GM23338 (cell line): ENCODE measurements at regions not wholly inside any gene's neighbourhood (a gene's known extent, or its start where the extent isn't known, plus 50 kb on each side); places are given as distances from the start of the nearest gene placed in this dataset.

Experiments used
- ATAC-seq: fragments of 200-7000 bp; cut with Tn5 transposase; 3 replicates; pipeline ENCODE4 v1.9.1; 2020
- DNase-seq: peaks from one replicate; pipeline ENCODE4 v3.0.0-alpha.2; 2015; ENCODE audit warnings: low spot score
- H2AFZ ChIP-seq: fragments of 200-600 bp; sonication (generic); 2 replicates; pipeline ENCODE4 v1.8.0; 2016; ENCODE audit warnings: antibody characterized with exemption, mild to moderate bottlenecking, moderate library complexity
- H3F3A ChIP-seq: fragments of 200-600 bp; sonication (generic); replicated peaks from 2 replicates; pipeline ENCODE4 v1.8.0; 2017; ENCODE audit warnings: antibody characterized with exemption, mixed run types, low read depth
- H3K27ac ChIP-seq: fragments of 200-600 bp; sonication (generic); 2 replicates; pipeline ENCODE4 v1.6.1; 2016; ENCODE audit warnings: low read depth
- H3K27me3 ChIP-seq: fragments of 200-600 bp; sonication (generic); 2 replicates; pipeline ENCODE4 v1.8.0; 2016; ENCODE audit warnings: mild to moderate bottlenecking, mixed run types, moderate library complexity; ENCODE audit not compliant: insufficient read depth
- H3K36me3 ChIP-seq: fragments of 200-600 bp; sonication (generic); 2 replicates; pipeline ENCODE4 v1.8.0; 2016; ENCODE audit warnings: mild to moderate bottlenecking; ENCODE audit not compliant: insufficient read depth
- H3K4me1 ChIP-seq: fragments of 200-600 bp; sonication (generic); 2 replicates; pipeline ENCODE4 v1.8.0; 2016; ENCODE audit warnings: mild to moderate bottlenecking, moderate library complexity; ENCODE audit not compliant: insufficient read depth
- H3K4me2 ChIP-seq: fragments of 200-600 bp; sonication (generic); 2 replicates; pipeline ENCODE4 v1.7.1; 2017; ENCODE audit warnings: mixed run types
- H3K4me3 ChIP-seq: fragments of 200-600 bp; sonication (generic); 2 replicates; pipeline ENCODE4 v1.6.1; 2016; ENCODE audit warnings: mixed run types
- H3K79me2 ChIP-seq: fragments of 200-600 bp; sonication (generic); replicated peaks from 2 replicates; pipeline ENCODE4 v1.8.0; 2017; ENCODE audit warnings: mild to moderate bottlenecking; ENCODE audit not compliant: insufficient read depth
- H3K9me2 ChIP-seq: fragments of 200-600 bp; sonication (generic); 2 replicates; pipeline ENCODE4 v1.8.0; 2017; ENCODE audit not compliant: insufficient read depth
- H4K20me1 ChIP-seq: fragments of 200-600 bp; sonication (generic); replicated peaks from 2 replicates; pipeline ENCODE4 v1.8.0; 2017; ENCODE audit warnings: mild to moderate bottlenecking; ENCODE audit not compliant: insufficient read depth
- H3K27ac Mint-ChIP-seq: 2 replicates; pipeline ENCODE4 v1.8.0; 2020; ENCODE audit warnings: inconsistent platforms, mild to moderate bottlenecking, moderate library complexity, mixed read lengths
- H3K27me3 Mint-ChIP-seq: 3 replicates; pipeline ENCODE4 v1.8.0; 2022; ENCODE audit warnings: low read depth, mild to moderate bottlenecking, moderate library complexity, mixed read lengths, inconsistent platforms; ENCODE audit not compliant: insufficient read depth, poor library complexity
- H3K36me3 Mint-ChIP-seq: 3 replicates; pipeline ENCODE4 v1.8.0; 2021; ENCODE audit warnings: low read depth, mild to moderate bottlenecking, inconsistent platforms, moderate library complexity, mixed read lengths
- H3K4me1 Mint-ChIP-seq: 3 replicates; pipeline ENCODE4 v1.8.0; 2020; ENCODE audit warnings: mild to moderate bottlenecking, inconsistent platforms, mixed read lengths
- H3K4me3 Mint-ChIP-seq: 3 replicates; pipeline ENCODE4 v1.8.0; 2021; ENCODE audit warnings: moderate library complexity, mild to moderate bottlenecking, inconsistent platforms, mixed read lengths
- H3K9me3 Mint-ChIP-seq: 3 replicates; pipeline ENCODE4 v1.8.0; 2020; ENCODE audit warnings: moderate library complexity, mild to moderate bottlenecking, inconsistent platforms, mixed read lengths
- CREB1 ChIP-seq: fragments of 250-450 bp; sonication (Bioruptor Pico); IDR thresholded peaks from 2 replicates; pipeline ENCODE4 v1.5.0; 2020; ENCODE audit warnings: low read depth, mild to moderate bottlenecking, moderate library complexity
- ETS1 ChIP-seq: IDR thresholded peaks from 2 replicates; pipeline ENCODE4 v1.6.1; 2016; ENCODE audit warnings: antibody characterized with exemption
- EZH2 ChIP-seq: fragments of 200-600 bp; sonication (generic); IDR thresholded peaks from one replicate; pipeline ENCODE4 v1.8.0; 2017; ENCODE audit warnings: antibody characterized with exemption, mild to moderate bottlenecking, low read depth; ENCODE audit not compliant: unreplicated experiment
- EZH2phosphoT487 ChIP-seq: fragments of 200-600 bp; sonication (generic); IDR thresholded peaks from one replicate; pipeline ENCODE4 v1.8.1; 2018; ENCODE audit warnings: antibody characterized with exemption; ENCODE audit not compliant: unreplicated experiment
- JUNB ChIP-seq: IDR thresholded peaks from one replicate; pipeline ENCODE4 v1.6.1; 2016; ENCODE audit warnings: antibody characterized with exemption; ENCODE audit not compliant: unreplicated experiment
- NANOG ChIP-seq: IDR thresholded peaks from 2 replicates; pipeline ENCODE4 v1.6.1; 2016; ENCODE audit warnings: antibody characterized with exemption, borderline replicate concordance
- POLR2AphosphoS5 ChIP-seq: IDR thresholded peaks from 2 replicates; pipeline ENCODE4 v1.6.1; 2016; ENCODE audit warnings: antibody characterized with exemption, low read depth
- STAT1 ChIP-seq: IDR thresholded peaks from one replicate; pipeline ENCODE4 v1.6.1; 2016; ENCODE audit warnings: antibody characterized with exemption; ENCODE audit not compliant: unreplicated experiment
- ZNF114 ChIP-seq: fragments of 250-450 bp; sonication (Bioruptor Pico); IDR thresholded peaks from 2 replicates; pipeline ENCODE4 v1.5.0; 2020; ENCODE audit warnings: mild to moderate bottlenecking, moderate library complexity
- ZNF331 ChIP-seq: fragments of 250-450 bp; sonication (Bioruptor Pico); IDR thresholded peaks from 2 replicates; pipeline ENCODE4 v1.5.0; 2020; ENCODE audit warnings: low read depth, mild to moderate bottlenecking, moderate library complexity
- TF ChIP-seq, protein P1 (sequence below): IDR thresholded peaks from one replicate; pipeline ENCODE4 v1.6.1; 2018; ENCODE audit warnings: antibody characterized with exemption; ENCODE audit not compliant: unreplicated experiment

DNA sequence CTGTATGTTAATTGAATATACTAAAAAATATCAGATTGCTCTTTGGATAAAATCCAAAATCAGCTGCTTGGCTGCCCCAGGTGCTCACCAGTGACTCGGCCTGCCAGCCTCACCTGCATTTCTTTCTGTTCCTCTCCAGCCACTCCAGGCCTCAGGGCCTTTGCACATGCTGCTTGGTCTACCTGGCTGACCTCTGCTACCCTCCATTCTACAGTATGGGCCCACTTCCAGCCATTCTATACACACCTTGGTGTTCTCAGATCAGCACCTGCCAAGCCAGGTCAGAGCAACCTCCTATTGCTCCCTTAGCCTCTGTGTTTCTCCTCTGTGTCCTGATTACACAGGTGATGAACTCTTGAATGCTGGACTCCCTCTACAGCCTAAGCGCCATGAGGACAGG, 106.6 kb upstream of the TWIST2 start (continued):
- TF ChIP-seq, protein P1, sequence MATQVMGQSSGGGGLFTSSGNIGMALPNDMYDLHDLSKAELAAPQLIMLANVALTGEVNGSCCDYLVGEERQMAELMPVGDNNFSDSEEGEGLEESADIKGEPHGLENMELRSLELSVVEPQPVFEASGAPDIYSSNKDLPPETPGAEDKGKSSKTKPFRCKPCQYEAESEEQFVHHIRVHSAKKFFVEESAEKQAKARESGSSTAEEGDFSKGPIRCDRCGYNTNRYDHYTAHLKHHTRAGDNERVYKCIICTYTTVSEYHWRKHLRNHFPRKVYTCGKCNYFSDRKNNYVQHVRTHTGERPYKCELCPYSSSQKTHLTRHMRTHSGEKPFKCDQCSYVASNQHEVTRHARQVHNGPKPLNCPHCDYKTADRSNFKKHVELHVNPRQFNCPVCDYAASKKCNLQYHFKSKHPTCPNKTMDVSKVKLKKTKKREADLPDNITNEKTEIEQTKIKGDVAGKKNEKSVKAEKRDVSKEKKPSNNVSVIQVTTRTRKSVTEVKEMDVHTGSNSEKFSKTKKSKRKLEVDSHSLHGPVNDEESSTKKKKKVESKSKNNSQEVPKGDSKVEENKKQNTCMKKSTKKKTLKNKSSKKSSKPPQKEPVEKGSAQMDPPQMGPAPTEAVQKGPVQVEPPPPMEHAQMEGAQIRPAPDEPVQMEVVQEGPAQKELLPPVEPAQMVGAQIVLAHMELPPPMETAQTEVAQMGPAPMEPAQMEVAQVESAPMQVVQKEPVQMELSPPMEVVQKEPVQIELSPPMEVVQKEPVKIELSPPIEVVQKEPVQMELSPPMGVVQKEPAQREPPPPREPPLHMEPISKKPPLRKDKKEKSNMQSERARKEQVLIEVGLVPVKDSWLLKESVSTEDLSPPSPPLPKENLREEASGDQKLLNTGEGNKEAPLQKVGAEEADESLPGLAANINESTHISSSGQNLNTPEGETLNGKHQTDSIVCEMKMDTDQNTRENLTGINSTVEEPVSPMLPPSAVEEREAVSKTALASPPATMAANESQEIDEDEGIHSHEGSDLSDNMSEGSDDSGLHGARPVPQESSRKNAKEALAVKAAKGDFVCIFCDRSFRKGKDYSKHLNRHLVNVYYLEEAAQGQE, result no peak
- TF ChIP-seq STAT1 (no peak), EZH2phosphoT487 (no peak), ETS1 (no peak)

GRCh38 chr2:238742066-238742465, 105.8 kb upstream of the TWIST2 start:
- Mint-ChIP-seq H3K4me1 (no peaks in the 10 kb centered on the region), H3K4me3 (no peak overlapping the region), H3K9me3 (peaks cover 8% of the 10 kb centered on the region; the same call in 2 of the 3 replicates), H3K27ac (no peak overlapping the region), H3K27me3 (no peaks in the 10 kb centered on the region), H3K36me3 (no peaks in the 10 kb centered on the region)
- Histone ChIP-seq H3K36me3 (no peaks in the 10 kb centered on the region), H2AFZ (no peak overlapping the region), H3K9me2 (peaks cover 12% of the 10 kb centered on the region; the same call in 1 of the 2 replicates), H3K4me3 (no peak overlapping the region), H3K4me2 (no peak overlapping the region), H4K20me1 (no peaks in the 10 kb centered on the region), H3K4me1 (no peaks in the 10 kb centered on the region), H3K79me2 (no peaks in the 10 kb centered on the region), H3K27ac (no peak overlapping the region), H3K27me3 (no peaks in the 10 kb centered on the region), H3F3A (no peaks in the 10 kb centered on the region)
- DNase-seq, result no peak
- no peak for ATAC-seq
- TF ChIP-seq ETS1 (no peak), EZH2phosphoT487 (no peak), STAT1 (no peak), POLR2AphosphoS5 (no peak), CREB1 (CRISPR knock-in tag) (no peak), ZNF114 (no peak), EZH2 (no peak), ZNF331 (CRISPR knock-in tag) (no peak), NANOG (no peak), JUNB (no peak)
- TF ChIP-seq, protein P1, result no peak
